AG09309 (cell line): ENCODE measurements at regions not wholly inside any gene's neighbourhood (a gene's known extent, or its start where the extent isn't known, plus 50 kb on each side); places are given as distances from the start of the nearest gene placed in this dataset.

Experiments
- DNase-seq: peaks from one replicate; pipeline ENCODE4 v3.0.0-alpha.2; 2010; ENCODE audit warnings: low read depth
- H3K4me3 ChIP-seq: 2 replicates; pipeline ENCODE4 v1.5.1; 2011; ENCODE audit warnings: mild to moderate bottlenecking, low read depth, low read length, moderate library complexity; ENCODE audit not compliant: control insufficient read depth
- CTCF ChIP-seq: IDR thresholded peaks from 2 replicates; pipeline ENCODE4 v1.5.1; 2011; ENCODE audit warnings: mild to moderate bottlenecking, low read depth, low read length, inconsistent platforms; ENCODE audit not compliant: insufficient read depth, control insufficient read depth; ENCODE audit errors: missing control alignments

GRCh38 chr9:27625751-27626150 is 52.5 kb upstream of the C9orf72 start:
- DNase-seq = no peak
- TF ChIP-seq CTCF = no peak
- no peak overlapping the region for H3K4me3 ChIP-seq

DNA sequence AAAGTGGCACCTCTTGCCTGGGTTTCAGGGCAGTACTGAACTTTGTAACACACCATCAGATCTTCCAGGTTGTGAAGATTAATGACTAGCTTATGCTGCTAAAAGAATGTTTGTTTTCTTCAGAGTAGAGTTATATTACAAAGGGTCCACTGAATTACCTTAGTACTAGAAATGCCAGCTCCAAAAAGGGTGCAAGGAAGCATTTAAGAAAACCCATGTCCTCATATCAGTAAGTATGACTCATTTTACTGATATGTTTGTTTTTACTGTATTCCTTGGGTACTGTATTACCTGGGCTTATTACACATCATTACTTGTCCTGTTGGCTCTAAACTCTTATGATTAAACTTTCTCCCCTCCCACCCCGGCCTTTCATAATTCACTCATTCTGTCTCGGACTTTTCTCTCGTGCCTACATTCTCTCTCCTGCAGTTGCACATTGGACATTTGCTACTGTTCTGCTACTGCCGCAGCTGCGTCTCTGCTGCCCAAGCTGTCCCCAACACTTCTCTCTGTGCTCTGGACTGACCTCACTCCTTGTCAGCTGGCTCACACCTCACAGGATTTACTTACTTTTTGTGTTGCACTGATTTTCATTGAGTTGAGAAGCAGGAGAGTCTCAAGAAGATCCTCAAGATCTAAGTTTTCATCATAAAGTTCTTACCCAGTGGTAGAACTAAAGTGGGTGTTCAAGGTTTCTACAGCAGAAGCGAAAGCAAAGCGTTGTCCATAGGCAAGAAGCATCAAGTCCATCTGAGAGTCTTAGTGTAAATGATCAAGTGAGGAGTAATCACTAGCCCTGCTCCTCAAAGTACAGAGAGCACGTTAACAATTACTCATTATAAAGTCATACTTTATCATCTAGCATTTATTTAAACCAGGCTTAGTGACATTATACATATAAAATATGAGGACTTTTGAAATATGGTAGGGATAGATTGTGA is 53.2 kb upstream of the C9orf72 start:
- no peak for TF ChIP-seq CTCF
- DNase-seq = no peak
- H3K4me3 ChIP-seq = no peak overlapping the region

DNA sequence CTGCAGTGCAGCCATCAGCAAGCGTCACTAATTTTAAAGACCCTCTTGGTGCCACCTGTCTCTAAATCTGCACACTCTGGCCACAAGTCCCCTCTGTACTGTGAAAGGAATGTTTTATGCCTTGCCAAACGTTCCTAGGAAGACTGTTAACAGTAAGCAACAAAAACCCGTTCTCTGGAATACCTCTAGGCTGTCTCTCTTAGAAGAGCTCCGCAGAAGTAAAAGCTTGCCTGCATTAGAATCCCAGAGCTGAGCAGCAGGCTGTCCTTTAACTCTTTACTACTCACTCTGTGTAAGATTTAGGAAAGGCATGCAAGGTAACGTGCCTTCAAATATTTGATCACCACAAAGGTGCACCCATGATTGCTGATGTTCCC is 53.9 kb upstream of the C9orf72 start:
- no peak overlapping the region for H3K4me3 ChIP-seq
- TF ChIP-seq CTCF = no peak
- no peak for DNase-seq

DNA sequence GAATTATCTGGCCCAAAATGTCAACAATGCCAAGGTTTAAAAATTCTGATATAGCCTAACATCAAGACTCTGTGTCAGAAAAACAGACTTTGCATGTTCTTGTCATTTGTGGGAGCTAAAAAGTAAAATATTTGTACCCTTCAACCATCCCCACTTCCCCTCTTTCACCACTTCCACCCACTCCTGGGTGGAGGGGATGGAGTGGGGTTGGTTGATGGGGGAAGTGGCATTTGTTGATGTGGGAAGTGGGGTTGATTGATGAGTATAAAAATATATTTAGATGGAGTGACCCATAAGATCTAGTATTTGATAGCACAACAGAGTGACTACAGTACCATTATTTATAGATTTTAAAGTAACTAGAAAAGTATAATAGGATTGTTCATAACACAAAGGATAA is 55.0 kb upstream of the C9orf72 start:
- no peak for DNase-seq
- H3K4me3 ChIP-seq = no peak overlapping the region
- no peak for TF ChIP-seq CTCF

DNA sequence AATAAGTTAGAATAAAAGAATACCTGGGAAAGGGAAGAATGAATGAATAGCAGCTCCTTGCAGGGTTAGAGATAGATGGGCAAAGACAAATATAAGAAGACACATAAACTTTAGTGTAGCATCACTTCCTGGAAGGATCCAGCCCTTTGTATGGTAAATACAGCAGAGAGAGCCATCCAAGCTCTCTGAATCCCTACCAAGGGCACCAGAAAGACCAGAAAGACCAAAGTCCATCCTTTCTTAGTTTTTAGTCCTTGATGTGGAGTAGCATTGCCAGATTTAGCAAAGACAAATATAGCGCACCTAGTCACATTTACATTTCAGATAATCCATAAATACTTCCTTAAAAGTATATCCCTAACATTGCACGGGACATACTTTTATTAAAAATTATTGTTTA is 56.1 kb upstream of the C9orf72 start:
- no peak for DNase-seq
- no peak overlapping the region for H3K4me3 ChIP-seq
- no peak for TF ChIP-seq CTCF

DNA sequence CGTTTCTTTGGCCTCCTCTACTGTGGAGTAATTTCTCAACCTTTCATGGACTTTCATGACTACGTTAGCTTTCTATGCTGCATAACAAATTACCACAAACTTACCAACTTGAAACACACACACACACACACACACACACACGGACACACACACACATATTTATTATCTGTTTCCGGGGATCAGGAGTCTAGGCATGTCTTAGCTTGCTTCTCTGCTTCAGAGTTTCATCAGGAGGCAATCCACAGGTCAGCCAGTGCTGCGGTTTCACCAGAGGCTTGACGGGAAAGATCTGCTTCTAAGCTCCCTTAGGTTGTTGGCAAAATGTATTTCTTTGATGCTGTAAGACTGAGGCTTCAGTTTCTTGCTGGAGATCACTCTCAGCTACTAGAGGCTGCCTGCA is 59.0 kb upstream of the C9orf72 start:
- DNase-seq = no peak
- H3K4me3 ChIP-seq = no peak overlapping the region
- TF ChIP-seq CTCF = no peak

DNA sequence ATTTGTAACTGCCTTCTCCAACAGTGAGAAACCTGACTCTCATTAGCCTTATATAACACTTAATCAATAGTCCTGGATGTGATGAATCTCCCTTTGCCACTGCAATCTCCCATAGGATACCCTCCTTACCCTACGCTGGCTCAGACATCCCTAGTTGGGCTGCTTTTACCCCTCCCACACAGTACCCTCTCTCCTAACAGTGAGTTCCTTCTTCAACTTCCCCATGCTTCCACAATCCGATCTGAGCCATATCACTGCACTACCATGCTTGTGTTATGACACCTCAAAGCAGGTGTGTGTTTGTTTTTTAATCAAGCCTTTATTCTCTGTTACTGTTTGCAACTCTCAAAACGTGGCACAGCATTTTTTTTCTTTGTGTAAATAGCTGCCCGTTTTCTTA is 60.5 kb upstream of the C9orf72 start:
- no peak overlapping the region for H3K4me3 ChIP-seq

More for the DNA sequence above, 60.5 kb upstream of the C9orf72 start:
- DNase-seq = no peak
- TF ChIP-seq CTCF = no peak
